A673 (cell line): ENCODE measurements at regions not wholly inside any gene's neighbourhood (a gene's known extent, or its start where the extent isn't known, plus 50 kb on each side); places are given as distances from the start of the nearest gene placed in this dataset.

Source experiments
- BruUV-seq: library from RNA; stranded (reverse); fragments of 400-500 nt; replicated peaks from 2 replicates; lab custom pipeline; 2021; lab: Mats Ljungman, UMichigan
- CTCF ChIA-PET: fragments of 300-600 bp; sonication (Branson Sonifier 250); formaldehyde crosslinking; loops from one replicate; lab custom pipeline; 2022; ENCODE audit warnings: antibody characterized with exemption; lab: Charles Lee
- POLR2A ChIA-PET: fragments of 300-600 bp; sonication (Branson Sonifier 250); formaldehyde crosslinking; loops from one replicate; lab custom pipeline; 2022; ENCODE audit warnings: antibody characterized with exemption; ENCODE audit not compliant: low non-redundant PET; lab: Charles Lee
- DNase-seq: peaks from one replicate; pipeline ENCODE4 v3.0.0-alpha.2; 2015; ENCODE audit warnings: low spot score
- H3K27ac ChIP-seq: fragments of 200-600 bp; sonication (generic); 2 replicates; pipeline ENCODE4 v1.5.1; 2016; ENCODE audit warnings: mixed run types, low read depth, mild to moderate bottlenecking, mixed read lengths, antibody characterized with exemption, low read length; ENCODE audit not compliant: poor library complexity, severe bottlenecking
- H3K27me3 ChIP-seq: fragments of 200-600 bp; sonication (generic); replicated peaks from 2 replicates; pipeline ENCODE4 v1.6.1; 2017; ENCODE audit warnings: mixed run types, low read depth, mild to moderate bottlenecking, mixed read lengths, antibody characterized with exemption, low read length; ENCODE audit not compliant: insufficient read depth, poor library complexity
- H3K36me3 ChIP-seq: fragments of 200-600 bp; sonication (generic); 2 replicates; pipeline ENCODE4 v1.6.1; 2016; ENCODE audit warnings: mixed run types, mild to moderate bottlenecking, mixed read lengths, antibody characterized with exemption, low read length; ENCODE audit not compliant: insufficient read depth, poor library complexity, severe bottlenecking
- H3K4me1 ChIP-seq: fragments of 200-600 bp; sonication (generic); 2 replicates; pipeline ENCODE4 v1.6.1; 2017; ENCODE audit warnings: mixed run types, mild to moderate bottlenecking, mixed read lengths, antibody characterized with exemption, low read length; ENCODE audit not compliant: insufficient read depth, poor library complexity, severe bottlenecking
- H3K4me3 ChIP-seq: fragments of 200-600 bp; sonication (generic); 2 replicates; pipeline ENCODE4 v1.5.1; 2016; ENCODE audit warnings: low read depth, mixed run types, mild to moderate bottlenecking, mixed read lengths, low read length; ENCODE audit not compliant: poor library complexity, severe bottlenecking
- H3K9me3 ChIP-seq: fragments of 200-600 bp; sonication (generic); 2 replicates; pipeline ENCODE4 v1.6.1; 2016; ENCODE audit warnings: mixed run types, low read depth, mild to moderate bottlenecking, mixed read lengths, antibody characterized with exemption, low read length; ENCODE audit not compliant: poor library complexity, severe bottlenecking
- EZH2 ChIP-seq: fragments of 200-600 bp; sonication (generic); IDR thresholded peaks from 2 replicates; pipeline ENCODE4 v1.6.1; 2017; ENCODE audit warnings: borderline replicate concordance, low read depth, mild to moderate bottlenecking, mixed read lengths, antibody characterized with exemption, low read length; ENCODE audit not compliant: poor library complexity, severe bottlenecking
- intact Hi-C: fragments of 100-400 bp; cut with micrococcal nuclease; formaldehyde crosslinking; loops from one replicate; pipeline ENCODE4 v1.10.0; 2022; ENCODE audit not compliant: unreplicated experiment
- TF ChIP-seq, protein P1 (sequence below): fragments of 300-800, 200-600 bp; sonication (generic); conservative IDR thresholded peaks from 2 replicates; pipeline ENCODE4 v1.5.1; 2017; ENCODE audit warnings: low read depth, mild to moderate bottlenecking, antibody characterized with exemption, low read length, moderate library complexity, mixed read lengths

DNA sequence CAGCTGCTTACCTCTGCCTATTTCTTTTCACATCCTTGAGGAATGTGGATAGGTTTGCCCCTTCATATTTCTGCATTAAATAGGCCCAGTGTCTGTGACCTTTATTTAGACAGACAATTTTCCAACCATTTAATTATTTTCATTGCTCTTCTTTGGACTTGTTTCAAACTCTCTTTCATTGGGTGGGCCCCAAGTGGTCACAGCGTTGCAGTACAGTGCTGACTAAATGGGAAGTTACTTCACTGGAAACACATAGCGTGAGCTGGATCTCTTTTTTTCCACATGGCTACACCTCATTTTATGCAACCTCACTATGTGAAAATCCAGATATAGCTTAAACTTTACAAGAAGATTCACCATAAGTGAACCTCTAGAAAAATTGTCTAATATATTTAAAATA is 438.9 kb downstream of the ADAMTS20 start:
- Histone ChIP-seq H3K9me3 (no peaks in the 10 kb centered on the region), H3K27me3 (no peaks in the 10 kb centered on the region), H3K36me3 (no peaks in the 10 kb centered on the region), H3K27ac (no peak overlapping the region), H3K4me1 (no peaks in the 10 kb centered on the region), H3K4me3 (no peak overlapping the region)
- no peak for DNase-seq
- CTCF ChIA-PET, result no interaction called here
- intact Hi-C loops, result no loop called here
- TF ChIP-seq, protein P1, sequence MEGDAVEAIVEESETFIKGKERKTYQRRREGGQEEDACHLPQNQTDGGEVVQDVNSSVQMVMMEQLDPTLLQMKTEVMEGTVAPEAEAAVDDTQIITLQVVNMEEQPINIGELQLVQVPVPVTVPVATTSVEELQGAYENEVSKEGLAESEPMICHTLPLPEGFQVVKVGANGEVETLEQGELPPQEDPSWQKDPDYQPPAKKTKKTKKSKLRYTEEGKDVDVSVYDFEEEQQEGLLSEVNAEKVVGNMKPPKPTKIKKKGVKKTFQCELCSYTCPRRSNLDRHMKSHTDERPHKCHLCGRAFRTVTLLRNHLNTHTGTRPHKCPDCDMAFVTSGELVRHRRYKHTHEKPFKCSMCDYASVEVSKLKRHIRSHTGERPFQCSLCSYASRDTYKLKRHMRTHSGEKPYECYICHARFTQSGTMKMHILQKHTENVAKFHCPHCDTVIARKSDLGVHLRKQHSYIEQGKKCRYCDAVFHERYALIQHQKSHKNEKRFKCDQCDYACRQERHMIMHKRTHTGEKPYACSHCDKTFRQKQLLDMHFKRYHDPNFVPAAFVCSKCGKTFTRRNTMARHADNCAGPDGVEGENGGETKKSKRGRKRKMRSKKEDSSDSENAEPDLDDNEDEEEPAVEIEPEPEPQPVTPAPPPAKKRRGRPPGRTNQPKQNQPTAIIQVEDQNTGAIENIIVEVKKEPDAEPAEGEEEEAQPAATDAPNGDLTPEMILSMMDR, result no peak
- no peak for TF ChIP-seq EZH2
- POLR2A ChIA-PET, result no interaction called here
- BruUV-seq, result no TSS peak

DNA sequence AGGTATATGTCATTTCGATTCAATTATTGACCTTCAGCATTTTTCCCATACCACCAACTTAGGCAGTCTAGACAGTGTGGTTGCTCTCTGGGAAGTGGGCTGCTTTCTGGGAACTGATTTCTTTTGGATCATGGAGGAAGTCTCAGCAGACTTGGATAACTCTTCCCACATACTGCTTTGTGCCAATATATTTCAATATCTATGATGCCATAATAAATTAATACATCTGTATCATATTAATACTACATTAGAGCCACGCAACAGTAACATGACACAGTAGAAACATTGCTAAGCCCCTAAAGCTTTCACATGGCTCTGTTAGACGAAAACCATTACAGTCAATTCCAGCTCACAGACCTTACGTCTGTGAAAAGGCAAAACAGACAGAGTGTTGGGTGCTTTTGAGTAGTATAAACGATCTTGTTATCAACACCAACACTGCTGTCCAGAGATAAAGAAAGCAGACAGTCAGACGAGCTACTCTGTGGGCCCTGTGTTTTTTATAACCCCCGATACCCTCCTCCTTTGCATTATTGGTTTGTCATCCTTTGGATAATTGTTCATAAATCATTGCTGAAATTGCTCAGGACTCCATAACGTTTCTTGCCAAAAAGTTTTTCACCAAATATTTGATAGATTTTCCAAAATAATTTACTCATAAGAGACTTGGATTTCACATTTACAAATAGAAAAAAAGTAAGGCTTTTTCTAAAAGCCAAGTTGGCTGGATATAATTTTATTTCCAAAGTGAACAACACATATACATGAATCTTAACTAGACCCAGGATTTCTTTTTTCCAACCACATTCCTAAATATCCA is 439.7 kb downstream of the ADAMTS20 start:
- no peaks in the 10 kb centered on the region for H3K4me1 ChIP-seq
- POLR2A ChIA-PET, result no interaction called here
- H3K9me3 ChIP-seq, result no peaks in the 10 kb centered on the region
- CTCF ChIA-PET, result no interaction called here
- no peak overlapping the region for H3K27ac ChIP-seq
- intact Hi-C loops, result no loop called here
- H3K4me3 ChIP-seq, result no peak overlapping the region
- no peak for DNase-seq
- TF ChIP-seq, protein P1, result no peak
- no peak for TF ChIP-seq EZH2
- H3K27me3 ChIP-seq, result no peaks in the 10 kb centered on the region
- no TSS peak for BruUV-seq
- H3K36me3 ChIP-seq, result no peaks in the 10 kb centered on the region

DNA sequence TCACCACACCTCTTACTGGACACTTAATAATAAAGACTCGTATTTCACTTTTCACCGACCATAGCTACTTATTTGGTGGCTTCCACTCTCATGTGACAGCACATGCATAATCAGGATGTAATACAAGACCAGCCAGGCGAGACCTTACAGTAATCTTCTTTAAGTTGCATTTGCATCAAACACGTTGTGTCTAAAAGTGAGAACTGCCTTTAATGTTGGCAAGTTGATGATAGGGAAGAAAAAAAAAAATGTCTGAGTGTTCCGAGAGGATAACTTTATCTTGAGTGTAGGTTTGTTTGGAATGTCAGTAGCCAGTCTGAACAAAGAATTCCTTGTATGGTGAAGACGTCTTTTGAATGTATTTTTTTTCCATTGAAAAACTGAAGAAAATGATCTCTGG is 440.4 kb downstream of the ADAMTS20 start:
- H3K27me3 ChIP-seq, result no peaks in the 10 kb centered on the region
- no peak overlapping the region for H3K27ac ChIP-seq
- POLR2A ChIA-PET, result no interaction called here
- H3K4me3 ChIP-seq, result no peak overlapping the region
- DNase-seq, result no peak
- intact Hi-C loops, result no loop called here
- CTCF ChIA-PET, result no interaction called here
- no peaks in the 10 kb centered on the region for H3K4me1 ChIP-seq
- H3K36me3 ChIP-seq, result no peaks in the 10 kb centered on the region
- BruUV-seq, result no TSS peak
- no peaks in the 10 kb centered on the region for H3K9me3 ChIP-seq
- TF ChIP-seq EZH2, result no peak
- TF ChIP-seq, protein P1, result no peak
